Epithelial cell of prostate (primary cell): ENCODE measurements at regions not wholly inside any gene's neighbourhood (a gene's known extent, or its start where the extent isn't known, plus 50 kb on each side); places are given as distances from the start of the nearest gene placed in this dataset.

Experiments
- DNase-seq: peaks from one replicate; pipeline ENCODE4 v3.0.0-alpha.2; 2011; ENCODE audit warnings: low read depth, low spot score
- H3K27ac ChIP-seq: fragments of 450-650 bp; 2 replicates; pipeline ENCODE4 v1.5.1; 2017; ENCODE audit warnings: mild to moderate bottlenecking

- DNase-seq: no peak
- no peak overlapping the region for H3K27ac ChIP-seq
Measured at GRCh38 chr2:145273840-145274239, 753.9 kb upstream of the ZEB2 start.

GRCh38 chr2:145268931-145269330, 749.0 kb upstream of the ZEB2 start:
- H3K27ac ChIP-seq: no peak overlapping the region
- no peak for DNase-seq

DNA sequence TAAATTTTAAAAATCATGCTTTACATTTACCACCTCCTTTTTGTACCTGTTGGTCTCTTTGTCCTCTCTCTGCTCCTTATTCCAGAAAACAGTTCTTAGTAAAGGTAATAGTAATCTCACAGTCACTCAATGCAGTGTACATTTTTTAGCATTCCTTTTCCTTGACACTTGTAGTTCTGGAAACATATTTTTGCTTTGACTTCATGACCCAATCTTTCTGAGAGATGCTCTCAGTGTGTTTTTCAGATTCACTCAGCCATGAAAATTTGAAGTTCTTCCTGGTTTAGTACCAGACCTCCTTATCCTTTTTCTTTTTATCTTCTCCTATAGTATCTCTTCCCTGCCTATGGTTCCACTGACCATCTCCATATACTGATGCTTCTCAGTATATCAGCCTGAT, 747.5 kb upstream of the ZEB2 start:
- no peak for DNase-seq
- no peak overlapping the region for H3K27ac ChIP-seq

DNA sequence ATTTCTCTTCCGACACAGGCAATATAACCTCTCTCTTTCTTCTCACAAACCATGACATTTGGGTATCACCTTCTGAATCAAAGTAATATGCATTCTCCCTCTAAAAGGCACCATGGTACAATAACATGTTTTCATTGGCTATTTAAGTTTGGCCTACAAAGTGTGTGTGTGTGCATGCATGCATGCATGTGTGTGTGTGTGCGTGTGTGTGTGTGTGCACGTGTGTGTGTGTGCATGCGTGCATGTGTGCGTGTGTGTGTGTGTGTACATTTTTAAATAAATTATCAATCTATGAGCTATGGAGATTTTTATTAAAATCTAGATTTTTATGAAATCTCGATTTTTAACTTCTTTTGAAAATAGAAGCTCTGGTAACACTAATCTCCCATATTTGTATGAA, 745.3 kb upstream of the ZEB2 start:
- no peak for DNase-seq

GRCh38 chr2:145260674-145261073, 740.8 kb upstream of the ZEB2 start:
- no peak overlapping the region for H3K27ac ChIP-seq
- no peak for DNase-seq

More for the DNA sequence above, 745.3 kb upstream of the ZEB2 start:
- H3K27ac ChIP-seq: no peak overlapping the region

GRCh38 chr2:145260081-145260480, 740.2 kb upstream of the ZEB2 start:
- H3K27ac ChIP-seq: no peak overlapping the region
- no peak for DNase-seq

DNA sequence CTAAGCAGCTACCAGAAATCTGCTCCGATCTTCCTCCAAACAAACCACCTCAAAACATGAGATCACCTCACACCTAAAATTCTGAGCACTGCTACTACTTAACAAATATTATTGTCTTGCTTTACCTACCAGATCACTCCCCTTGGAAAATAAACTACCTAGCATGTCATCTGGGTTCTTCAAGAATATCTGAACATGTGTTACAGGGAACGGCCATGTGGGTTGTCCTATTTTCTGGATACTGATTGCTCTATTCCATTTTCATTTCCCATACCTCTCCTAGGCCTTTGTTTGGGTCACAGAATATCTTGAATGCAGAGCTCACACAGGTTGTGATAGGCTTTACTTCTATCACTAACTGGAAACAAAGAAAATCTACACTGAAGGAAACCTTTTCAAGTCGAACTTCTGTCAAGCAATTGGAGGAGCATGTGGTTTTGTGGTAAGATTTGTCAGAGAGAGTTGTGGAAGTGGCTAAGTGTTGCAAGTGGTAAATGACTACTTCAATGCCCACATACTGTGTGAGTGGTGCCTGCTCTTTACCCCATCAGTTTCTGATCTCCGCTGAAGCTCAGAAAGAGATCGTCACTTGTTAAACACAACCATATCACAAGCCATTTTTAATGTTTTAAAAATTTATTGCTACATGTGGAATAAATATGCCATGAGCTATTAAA, 739.1 kb upstream of the ZEB2 start:
- no peak for DNase-seq
- H3K27ac ChIP-seq: no peak overlapping the region

- no peak overlapping the region for H3K27ac ChIP-seq
- no peak for DNase-seq
Measured at GRCh38 chr2:145257931-145258330, 738.0 kb upstream of the ZEB2 start.

- no peak for DNase-seq
- no peak overlapping the region for H3K27ac ChIP-seq
Measured at GRCh38 chr2:145256551-145256950, 736.6 kb upstream of the ZEB2 start.

- no peak overlapping the region for H3K27ac ChIP-seq
- DNase-seq: no peak
Measured at GRCh38 chr2:145254291-145254690, 734.4 kb upstream of the ZEB2 start.

DNA sequence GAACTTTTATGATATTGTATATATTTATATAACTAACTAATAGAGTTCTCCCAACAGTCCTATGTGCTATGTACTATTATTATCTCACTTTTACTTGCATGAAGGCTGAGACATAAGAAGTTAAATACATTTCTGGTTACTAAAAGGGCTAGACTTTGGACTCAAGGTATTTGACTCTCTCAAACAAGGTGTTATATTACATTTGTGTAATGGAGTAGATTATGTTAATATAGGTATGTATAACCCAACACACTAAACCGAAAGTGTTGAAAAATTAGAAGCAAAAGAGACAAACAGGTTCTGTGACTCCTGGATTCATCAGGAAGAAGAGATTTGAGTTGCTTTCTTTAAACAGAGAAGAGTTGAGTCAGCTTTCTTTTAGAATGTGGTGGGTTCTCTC, 733.6 kb upstream of the ZEB2 start:
- no peak for DNase-seq

GRCh38 chr2:145245268-145245870, 725.5 kb upstream of the ZEB2 start:
- no peak for DNase-seq
- no peak overlapping the region for H3K27ac ChIP-seq

More for the DNA sequence above, 733.6 kb upstream of the ZEB2 start:
- H3K27ac ChIP-seq: no peak overlapping the region

- H3K27ac ChIP-seq: no peak overlapping the region
- DNase-seq: no peak
Measured at GRCh38 chr2:145235312-145235711, 715.4 kb upstream of the ZEB2 start.

- no peak overlapping the region for H3K27ac ChIP-seq
- DNase-seq: no peak
Measured at GRCh38 chr2:145230546-145230945, 710.6 kb upstream of the ZEB2 start.

DNA sequence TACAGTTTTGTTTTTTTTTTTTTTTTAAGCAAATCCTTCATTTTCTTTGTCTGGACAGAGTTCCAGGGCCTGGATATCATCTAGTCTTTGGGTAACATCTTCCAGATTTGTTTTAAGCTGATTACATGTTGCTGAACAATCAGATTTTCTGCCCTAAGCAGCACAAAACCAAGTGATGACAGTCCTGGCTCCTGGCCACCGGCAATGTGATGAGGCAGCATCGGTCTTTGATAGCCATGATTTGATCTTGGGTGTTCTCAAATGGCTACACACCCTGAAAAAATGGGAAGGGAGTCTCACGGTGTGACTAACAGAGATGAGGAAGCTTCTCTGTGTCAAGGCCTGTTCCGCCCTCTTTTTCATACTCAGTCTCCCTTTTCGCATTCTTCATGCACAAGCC, 708.6 kb upstream of the ZEB2 start:
- no peak overlapping the region for H3K27ac ChIP-seq
- DNase-seq: no peak

DNA sequence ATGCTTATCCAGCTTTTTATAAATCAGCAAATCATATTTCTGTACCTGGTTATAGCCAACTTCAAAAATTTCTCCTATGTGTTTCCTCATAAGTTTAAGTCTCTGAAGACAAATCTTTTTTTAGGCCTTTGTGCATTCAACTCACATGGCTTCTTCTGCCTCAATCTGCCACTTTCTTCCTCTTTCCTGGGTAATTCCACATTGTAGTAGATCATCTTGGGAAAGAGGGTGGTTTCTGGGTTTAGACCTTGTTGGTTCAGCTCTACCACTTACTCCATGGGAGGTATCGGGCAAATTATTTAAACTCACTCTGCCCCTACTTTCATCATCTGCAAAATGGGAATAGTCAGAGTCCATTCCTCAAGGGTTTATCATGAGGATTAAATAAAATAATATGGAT, 707.0 kb upstream of the ZEB2 start:
- DNase-seq: no peak
- H3K27ac ChIP-seq: no peak overlapping the region

GRCh38 chr2:145221516-145221915, 701.6 kb upstream of the ZEB2 start:
- no peak for DNase-seq
- H3K27ac ChIP-seq: no peak overlapping the region

DNA sequence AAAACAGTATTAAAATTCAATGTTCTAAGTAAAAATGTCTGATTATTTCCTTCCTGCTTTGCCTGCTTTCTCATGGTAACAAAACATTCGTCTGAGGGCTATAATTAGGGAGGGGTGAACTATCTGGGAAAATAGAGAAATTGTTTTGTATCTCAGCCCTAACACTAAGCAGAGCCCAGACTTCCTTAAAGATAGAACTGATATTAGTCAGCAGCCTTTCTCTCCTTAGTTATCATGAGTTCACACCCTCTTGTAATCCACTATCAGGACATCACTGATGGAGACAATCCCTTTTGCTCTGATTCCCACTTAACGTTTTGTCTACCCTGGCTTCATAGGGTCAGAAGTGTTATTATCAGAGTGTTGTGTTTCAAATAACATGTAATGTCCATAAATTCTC, 701.1 kb upstream of the ZEB2 start:
- no peak for DNase-seq
- no peak overlapping the region for H3K27ac ChIP-seq

GRCh38 chr2:145220496-145220895, 700.6 kb upstream of the ZEB2 start:
- H3K27ac ChIP-seq: no peak overlapping the region
- DNase-seq: no peak

DNA sequence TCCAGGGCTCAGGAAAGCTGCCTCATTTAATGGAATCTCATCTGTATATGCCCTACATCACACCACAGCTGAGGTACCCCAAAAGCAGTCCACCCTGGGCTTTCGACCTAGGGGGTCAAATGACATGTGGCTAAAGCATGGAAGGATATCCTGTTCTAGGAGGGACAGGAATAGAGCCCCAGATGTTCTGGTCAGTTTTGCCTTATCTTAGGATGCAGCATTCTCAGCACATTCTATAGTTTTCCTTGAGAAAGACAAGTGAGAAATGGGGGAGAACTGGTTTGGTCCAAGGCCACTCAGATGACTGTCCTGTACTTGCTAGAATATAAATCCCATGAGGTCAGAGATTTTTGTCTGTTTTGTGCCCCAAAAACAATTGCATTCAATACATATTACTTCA, 688.0 kb upstream of the ZEB2 start:
- H3K27ac ChIP-seq: no peak overlapping the region
- no peak for DNase-seq

- no peak overlapping the region for H3K27ac ChIP-seq
- DNase-seq: no peak
Measured at GRCh38 chr2:145206496-145207281, 686.8 kb upstream of the ZEB2 start.

DNA sequence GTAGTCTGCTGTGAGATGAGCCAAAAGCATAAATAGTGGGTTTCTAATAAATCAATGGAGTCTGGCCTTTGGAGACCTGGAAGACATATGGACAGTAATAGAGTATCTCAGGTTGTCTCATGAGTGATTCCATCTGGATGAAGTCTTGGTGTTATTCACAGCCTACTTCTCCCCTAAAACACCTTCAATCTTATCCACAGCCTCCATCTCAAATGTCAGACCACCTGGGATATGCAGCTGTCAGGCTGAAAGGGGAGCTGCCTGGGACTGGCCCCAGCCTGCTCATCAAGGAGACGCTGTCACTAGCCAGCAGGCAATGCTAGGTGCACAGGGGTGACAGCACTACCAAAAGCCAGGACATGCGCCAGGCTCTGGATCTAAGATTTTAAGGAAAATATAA, 684.0 kb upstream of the ZEB2 start:
- no peak for DNase-seq

More for the DNA sequence above, 684.0 kb upstream of the ZEB2 start:
- no peak overlapping the region for H3K27ac ChIP-seq
